ENCODE measurements at regions not wholly inside any gene's neighbourhood (a gene's known extent, or its start where the extent isn't known, plus 50 kb on each side); places are given as distances from the start of the nearest gene placed in this dataset.

DNA sequence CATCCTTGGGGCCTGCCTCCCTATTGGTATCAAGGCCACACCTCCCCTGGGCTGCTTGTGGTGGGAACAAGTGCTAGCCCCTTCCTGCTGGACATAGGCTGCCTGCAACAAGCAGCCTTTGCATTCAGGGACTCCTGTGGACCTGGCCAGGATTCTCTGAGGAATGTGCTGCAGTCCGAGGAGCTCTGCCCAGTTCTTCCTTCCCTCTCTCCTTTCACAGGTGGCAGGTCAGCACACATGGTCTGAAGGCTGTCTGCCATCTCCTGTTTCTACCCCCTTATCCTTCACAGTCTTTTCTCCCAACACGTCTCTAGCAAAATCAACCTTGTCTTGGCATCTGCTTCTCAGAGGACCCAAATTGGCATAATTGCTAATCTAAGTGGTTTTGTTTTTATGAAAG is 97.0 kb upstream of the LIPC start:
- RAD21 ChIA-PET (ENCODE audit: low non-redundant PET in 1 of 2, low total read pairs in 2 of 2, uncharacterized antibody in 2 of 2, unreplicated experiment in 2 of 2): no interaction called here
- CTCF ChIA-PET: no interaction called here
- Histone ChIP-seq H3K27me3 (ENCODE audit: insufficient read depth, low read length) (no peaks in the 10 kb centered on the region), H3K4me3 (replicated peaks in 1 of 2; ENCODE audit: low read depth in 1 of 2, low read length in 2 of 2) (no peak overlapping the region), H2AFZ (ENCODE audit: low read depth, low read length, poor library complexity, severe bottlenecking) (no peak overlapping the region), H3K9ac (ENCODE audit: low read length) (no peak overlapping the region), H4K20me1 (ENCODE audit: insufficient read depth) (no peaks in the 10 kb centered on the region), H3K4me2 (ENCODE audit: low read length) (no peak overlapping the region), H3K79me2 (ENCODE audit: insufficient read depth, low read length) (no peaks in the 10 kb centered on the region), H3K4me1 (ENCODE audit: control insufficient read depth in 1 of 2, insufficient read depth in 2 of 2, low read length in 2 of 2) (peaks cover 37 to 39% of the 10 kb centered on the region in 2 experiments), H3K9me3 (ENCODE audit: control insufficient read depth in 1 of 2, insufficient read depth in 1 of 2, low read depth in 1 of 2, low read length in 2 of 2) (no peaks in the 10 kb centered on the region), H3K36me3 (ENCODE audit: control insufficient read depth in 1 of 2, insufficient read depth in 2 of 2, low read length in 2 of 2) (no peaks in the 10 kb centered on the region), H3K9me2 (ENCODE audit: insufficient read depth) (no peaks in the 10 kb centered on the region), H3K27ac (ENCODE audit: low read depth, low read length) (no peak overlapping the region)
- intact Hi-C loops (cut with micrococcal nuclease): no loop called here
- ATAC-seq (no peak), DNase-seq (ENCODE audit: low read depth, low spot score) (no peak)
- TF ChIP-seq RAD21 (IDR thresholded peaks at IDR 0.05; ENCODE audit: low read depth) (no peak), CEBPB (IDR thresholded peaks at IDR 0.05; ENCODE audit: low read depth) (no peak), SRF (IDR thresholded peaks at IDR 0.05; ENCODE audit: low read depth) (no peak), ZNF274 (IDR thresholded peaks at IDR 0.05; ENCODE audit: low read depth, low read length) (no peak), CBX3 (IDR thresholded peaks at IDR 0.05; ENCODE audit: low read depth) (no peak), ZFX (IDR thresholded peaks at IDR 0.05) (no peak), EGR1 (IDR thresholded peaks at IDR 0.05; ENCODE audit: low read depth) (no peak), EZH2phosphoT487 (IDR thresholded peaks at IDR 0.05; ENCODE audit: borderline replicate concordance) (no peak), POLR2AphosphoS5 (IDR thresholded peaks at IDR 0.05; ENCODE audit: low read depth, low read length) (no peak), EZH2 (IDR thresholded peaks at IDR 0.05) (no peak)
- TF ChIP-seq, protein P1, sequence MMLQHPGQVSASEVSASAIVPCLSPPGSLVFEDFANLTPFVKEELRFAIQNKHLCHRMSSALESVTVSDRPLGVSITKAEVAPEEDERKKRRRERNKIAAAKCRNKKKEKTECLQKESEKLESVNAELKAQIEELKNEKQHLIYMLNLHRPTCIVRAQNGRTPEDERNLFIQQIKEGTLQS (IDR thresholded peaks at IDR 0.05): no peak
- TF ChIP-seq, protein P2, sequence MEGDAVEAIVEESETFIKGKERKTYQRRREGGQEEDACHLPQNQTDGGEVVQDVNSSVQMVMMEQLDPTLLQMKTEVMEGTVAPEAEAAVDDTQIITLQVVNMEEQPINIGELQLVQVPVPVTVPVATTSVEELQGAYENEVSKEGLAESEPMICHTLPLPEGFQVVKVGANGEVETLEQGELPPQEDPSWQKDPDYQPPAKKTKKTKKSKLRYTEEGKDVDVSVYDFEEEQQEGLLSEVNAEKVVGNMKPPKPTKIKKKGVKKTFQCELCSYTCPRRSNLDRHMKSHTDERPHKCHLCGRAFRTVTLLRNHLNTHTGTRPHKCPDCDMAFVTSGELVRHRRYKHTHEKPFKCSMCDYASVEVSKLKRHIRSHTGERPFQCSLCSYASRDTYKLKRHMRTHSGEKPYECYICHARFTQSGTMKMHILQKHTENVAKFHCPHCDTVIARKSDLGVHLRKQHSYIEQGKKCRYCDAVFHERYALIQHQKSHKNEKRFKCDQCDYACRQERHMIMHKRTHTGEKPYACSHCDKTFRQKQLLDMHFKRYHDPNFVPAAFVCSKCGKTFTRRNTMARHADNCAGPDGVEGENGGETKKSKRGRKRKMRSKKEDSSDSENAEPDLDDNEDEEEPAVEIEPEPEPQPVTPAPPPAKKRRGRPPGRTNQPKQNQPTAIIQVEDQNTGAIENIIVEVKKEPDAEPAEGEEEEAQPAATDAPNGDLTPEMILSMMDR (IDR thresholded peaks at IDR 0.05 in 2 of 3, conservative IDR thresholded peaks at IDR 0.05 in 1 of 3; ENCODE audit: borderline replicate concordance in 1 of 3, insufficient read depth in 1 of 3, low read depth in 2 of 3, low read length in 2 of 3): no peak
- TF ChIP-seq, protein P3, sequence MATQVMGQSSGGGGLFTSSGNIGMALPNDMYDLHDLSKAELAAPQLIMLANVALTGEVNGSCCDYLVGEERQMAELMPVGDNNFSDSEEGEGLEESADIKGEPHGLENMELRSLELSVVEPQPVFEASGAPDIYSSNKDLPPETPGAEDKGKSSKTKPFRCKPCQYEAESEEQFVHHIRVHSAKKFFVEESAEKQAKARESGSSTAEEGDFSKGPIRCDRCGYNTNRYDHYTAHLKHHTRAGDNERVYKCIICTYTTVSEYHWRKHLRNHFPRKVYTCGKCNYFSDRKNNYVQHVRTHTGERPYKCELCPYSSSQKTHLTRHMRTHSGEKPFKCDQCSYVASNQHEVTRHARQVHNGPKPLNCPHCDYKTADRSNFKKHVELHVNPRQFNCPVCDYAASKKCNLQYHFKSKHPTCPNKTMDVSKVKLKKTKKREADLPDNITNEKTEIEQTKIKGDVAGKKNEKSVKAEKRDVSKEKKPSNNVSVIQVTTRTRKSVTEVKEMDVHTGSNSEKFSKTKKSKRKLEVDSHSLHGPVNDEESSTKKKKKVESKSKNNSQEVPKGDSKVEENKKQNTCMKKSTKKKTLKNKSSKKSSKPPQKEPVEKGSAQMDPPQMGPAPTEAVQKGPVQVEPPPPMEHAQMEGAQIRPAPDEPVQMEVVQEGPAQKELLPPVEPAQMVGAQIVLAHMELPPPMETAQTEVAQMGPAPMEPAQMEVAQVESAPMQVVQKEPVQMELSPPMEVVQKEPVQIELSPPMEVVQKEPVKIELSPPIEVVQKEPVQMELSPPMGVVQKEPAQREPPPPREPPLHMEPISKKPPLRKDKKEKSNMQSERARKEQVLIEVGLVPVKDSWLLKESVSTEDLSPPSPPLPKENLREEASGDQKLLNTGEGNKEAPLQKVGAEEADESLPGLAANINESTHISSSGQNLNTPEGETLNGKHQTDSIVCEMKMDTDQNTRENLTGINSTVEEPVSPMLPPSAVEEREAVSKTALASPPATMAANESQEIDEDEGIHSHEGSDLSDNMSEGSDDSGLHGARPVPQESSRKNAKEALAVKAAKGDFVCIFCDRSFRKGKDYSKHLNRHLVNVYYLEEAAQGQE (IDR thresholded peaks at IDR 0.05; ENCODE audit: low read depth): no peak
- POLR2A ChIA-PET: no interaction called here
- no TSS peak for BruUV-seq (replicated peaks)

Data from HCT116 (cell line).